IMR-90 (cell line): ENCODE measurements at regions not wholly inside any gene's neighbourhood (a gene's known extent, or its start where the extent isn't known, plus 50 kb on each side); places are given as distances from the start of the nearest gene placed in this dataset.

Experiments used
- ATAC-seq: fragments of 200-7000 bp; cut with Tn5 transposase; 2 replicates; pipeline ENCODE4 v1.9.1; 2020; ENCODE audit warnings: low read depth, mild to moderate bottlenecking, moderate library complexity
- BruUV-seq: library from RNA; stranded (reverse); fragments of 400-500 nt; replicated peaks from 2 replicates; lab custom pipeline; 2021; lab: Mats Ljungman, UMichigan
- CTCF ChIA-PET: fragments of 300-600 bp; formaldehyde crosslinking; extraction: SDS; loops from one replicate; lab custom pipeline; 2021; ENCODE audit warnings: antibody characterized with exemption; lab: Yijun Ruan, JAX
- POLR2A ChIA-PET: fragments of 300-600 bp; sonication (Branson Sonifier 250); formaldehyde crosslinking; loops from one replicate; lab custom pipeline; 2022; ENCODE audit warnings: antibody characterized with exemption; ENCODE audit not compliant: unreplicated experiment; lab: Charles Lee
- DNase-seq: peaks from one replicate; pipeline ENCODE4 v3.0.0; 2013
- H2AFZ ChIP-seq: replicated peaks from 2 replicates; pipeline ENCODE3; 2013; ENCODE audit warnings: low read length, mild to moderate bottlenecking; ENCODE audit not compliant: poor library complexity
- H2AK5ac ChIP-seq: 2 replicates; pipeline ENCODE4 v1.6.1; 2013; ENCODE audit warnings: low read depth, low read length, inconsistent platforms
- H2AK9ac ChIP-seq: replicated peaks from 2 replicates; pipeline ENCODE3; 2013; ENCODE audit warnings: mild to moderate bottlenecking, low read depth, low read length, moderate library complexity; ENCODE audit not compliant: poor library complexity
- H2BK120ac ChIP-seq: 2 replicates; pipeline ENCODE4 v1.6.1; 2013; ENCODE audit warnings: low read depth, low read length, inconsistent platforms
- H2BK15ac ChIP-seq: 3 replicates; pipeline ENCODE4 v1.6.1; 2013; ENCODE audit warnings: low read depth, low read length, inconsistent platforms
- H2BK20ac ChIP-seq: 2 replicates; pipeline ENCODE4 v1.6.1; 2013; ENCODE audit warnings: low read depth, mild to moderate bottlenecking, inconsistent platforms, low read length, moderate library complexity
- H2BK5ac ChIP-seq: 2 replicates; pipeline ENCODE4 v1.6.1; 2013; ENCODE audit warnings: mild to moderate bottlenecking, low read depth, low read length, inconsistent platforms; ENCODE audit not compliant: poor library complexity, severe bottlenecking
- H3K14ac ChIP-seq: replicated peaks from 2 replicates; pipeline ENCODE4 v1.6.1; 2013; ENCODE audit warnings: low read depth, low read length, inconsistent platforms
- H3K18ac ChIP-seq: 2 replicates; pipeline ENCODE4 v1.6.1; 2013; ENCODE audit warnings: low read depth, low read length, control low read depth
- H3K23ac ChIP-seq: 2 replicates; pipeline ENCODE4 v1.6.1; 2013; ENCODE audit warnings: low read depth, low read length, inconsistent platforms
- H3K27ac ChIP-seq: 2 replicates; pipeline ENCODE4 v1.5.1; 2013; ENCODE audit warnings: mild to moderate bottlenecking, control low read depth, low read length; ENCODE audit not compliant: insufficient read depth
- H3K27me3 ChIP-seq: 2 replicates; pipeline ENCODE4 v1.6.1; 2013; ENCODE audit warnings: low read length; ENCODE audit not compliant: control insufficient read depth, insufficient read depth
- H3K36me3 ChIP-seq: 2 replicates; pipeline ENCODE4 v1.6.1; 2013; ENCODE audit warnings: low read length, mixed read lengths; ENCODE audit not compliant: control insufficient read depth, insufficient read depth
- H3K4ac ChIP-seq: 2 replicates; pipeline ENCODE4 v1.6.1; 2013; ENCODE audit warnings: low read depth, low read length, inconsistent platforms
- H3K4me1 ChIP-seq: 2 replicates; pipeline ENCODE4 v1.6.1; 2013; ENCODE audit warnings: low read length, mixed read lengths; ENCODE audit not compliant: control insufficient read depth, insufficient read depth
- H3K4me2 ChIP-seq: 2 replicates; pipeline ENCODE4 v1.6.1; 2013; ENCODE audit warnings: low read depth, mild to moderate bottlenecking, control low read depth, low read length, moderate library complexity
- H3K4me3 ChIP-seq: 2 replicates; pipeline ENCODE4 v1.5.1; 2013; ENCODE audit warnings: low read depth, mild to moderate bottlenecking, control low read depth, low read length, moderate library complexity; ENCODE audit not compliant: insufficient read depth
- H3K56ac ChIP-seq: 2 replicates; pipeline ENCODE4 v1.6.1; 2013; ENCODE audit warnings: low read length, inconsistent platforms; ENCODE audit not compliant: insufficient read depth; ENCODE audit errors: extremely low read depth
- H3K79me1 ChIP-seq, 2 experiments: 2 replicates each; pipeline ENCODE4 v1.6.1; 2013; ENCODE audit warnings: low read length in 2 of 2, inconsistent platforms in 1 of 2, low read depth in 1 of 2
- H3K9ac ChIP-seq: 2 replicates; pipeline ENCODE4 v1.6.1; 2013; ENCODE audit warnings: low read depth, low read length, control low read depth
- H3K9me1 ChIP-seq: 2 replicates; pipeline ENCODE4 v1.6.1; 2013; ENCODE audit warnings: low read length, inconsistent platforms; ENCODE audit not compliant: insufficient read depth
- H3K9me3 ChIP-seq: 2 replicates; pipeline ENCODE4 v1.6.1; 2013; ENCODE audit warnings: low read length; ENCODE audit not compliant: control insufficient read depth, insufficient read depth
- H4K20me1 ChIP-seq: 2 replicates; pipeline ENCODE4 v1.6.1; 2013; ENCODE audit warnings: low read length, inconsistent platforms; ENCODE audit not compliant: insufficient read depth
- H4K5ac ChIP-seq: 2 replicates; pipeline ENCODE4 v1.6.1; 2013; ENCODE audit warnings: mild to moderate bottlenecking, low read depth, low read length, control low read depth
- H4K8ac ChIP-seq, 2 experiments: 2 replicates each; pipeline ENCODE4 v1.6.1; 2013; ENCODE audit warnings: low read depth in 2 of 2, low read length in 2 of 2, control low read depth in 1 of 2, inconsistent platforms in 1 of 2
- H4K91ac ChIP-seq: 2 replicates; pipeline ENCODE4 v1.6.1; 2013; ENCODE audit warnings: low read depth, low read length, inconsistent platforms; ENCODE audit not compliant: insufficient read depth
- BHLHE40 ChIP-seq: fragments of 150-350 bp; IDR thresholded peaks from 2 replicates; pipeline ENCODE4 v1.6.1; 2016; ENCODE audit warnings: mild to moderate bottlenecking, low read depth, low read length
- CEBPB ChIP-seq: IDR thresholded peaks from 2 replicates; pipeline ENCODE4 v1.6.1; 2012; ENCODE audit warnings: low read depth, low read length, improper control_type of control experiment
- CTCF ChIP-seq: conservative IDR thresholded peaks from 2 replicates; pipeline ENCODE4 v1.5.1; 2012; ENCODE audit warnings: mild to moderate bottlenecking, low read depth, low read length, improper control_type of control experiment
- ELK1 ChIP-seq: fragments of 150-350 bp; IDR thresholded peaks from 2 replicates; pipeline ENCODE4 v1.6.1; 2016; ENCODE audit warnings: low read depth, mild to moderate bottlenecking, low read length, moderate library complexity, borderline replicate concordance
- FOS ChIP-seq: fragments of 150-350 bp; IDR thresholded peaks from 2 replicates; pipeline ENCODE4 v1.6.1; 2016; ENCODE audit warnings: low read depth, low read length
- MAFK ChIP-seq: IDR thresholded peaks from 2 replicates; pipeline ENCODE4 v1.6.1; 2012; ENCODE audit warnings: low read depth, low read length, improper control_type of control experiment
- MXI1 ChIP-seq: IDR thresholded peaks from 2 replicates; pipeline ENCODE4 v1.6.1; 2012; ENCODE audit warnings: low read depth, mild to moderate bottlenecking, low read length, moderate library complexity, borderline replicate concordance
- POLR2A ChIP-seq: IDR thresholded peaks from 2 replicates; pipeline ENCODE4 v1.6.1; 2012; ENCODE audit warnings: mild to moderate bottlenecking, low read depth, low read length
- RAD21 ChIP-seq: IDR thresholded peaks from 2 replicates; pipeline ENCODE4 v1.6.1; 2012; ENCODE audit warnings: low read length, improper control_type of control experiment
- RCOR1 ChIP-seq: IDR thresholded peaks from 2 replicates; pipeline ENCODE4 v1.6.1; 2012; ENCODE audit warnings: mild to moderate bottlenecking, low read length, improper control_type of control experiment; ENCODE audit not compliant: insufficient replicate concordance
- RFX5 ChIP-seq: IDR thresholded peaks from 2 replicates; pipeline ENCODE4 v1.8.0; 2012; ENCODE audit warnings: low read depth, mild to moderate bottlenecking, low read length, moderate library complexity
- SMC3 ChIP-seq: fragments of 150-350 bp; IDR thresholded peaks from 2 replicates; pipeline ENCODE4 v1.6.1; 2016; ENCODE audit warnings: low read depth, mild to moderate bottlenecking, antibody characterized with exemption, low read length, moderate library complexity
- USF2 ChIP-seq: fragments of 150-350 bp; IDR thresholded peaks from 2 replicates; pipeline ENCODE4 v1.6.1; 2017; ENCODE audit warnings: mild to moderate bottlenecking, antibody characterized with exemption, low read length, low read depth
- WGBS, 2 experiments: methylation state at CpG; one replicate each; pipeline versions ENCODE4 v1.1.5 to v1.1.7; 2013; ENCODE audit warnings: missing lambda C conversion rate in 2 of 2; ENCODE audit not compliant: insufficient read length in 1 of 2; ENCODE audit errors: extremely low coverage in 2 of 2; 5-methylcytosine and 5-hydroxymethylcytosine counted together
- dilution Hi-C: fragments of 300-500 bp; cut with HindIII; formaldehyde crosslinking; loops from one replicate; pipeline ENCODE4 v1.14.3; 2018; ENCODE audit warnings: low sequenced_read_pairs; ENCODE audit not compliant: unreplicated experiment
- in situ Hi-C: fragments of 300-500 bp; cut with MboI; formaldehyde crosslinking; loops from 3 replicates; pipeline ENCODE4 v1.14.3; 2019; ENCODE audit warnings: low sequenced_read_pairs, inconsistent platforms, mixed read lengths
- intact Hi-C: fragments of 100-400 bp; cut with micrococcal nuclease; formaldehyde crosslinking; loops from 2 replicates; pipeline ENCODE4 v1.10.0; 2022

GRCh38 chrX:121407627-121408026 is 360.2 kb downstream of the GLUD2 start:
- H3K9me1 ChIP-seq = no peaks in the 10 kb centered on the region
- H3K36me3 ChIP-seq = no peaks in the 10 kb centered on the region
- no peak overlapping the region for H2AFZ ChIP-seq
- no peak overlapping the region for H3K23ac ChIP-seq
- H4K8ac ChIP-seq = no peak overlapping the region
- H3K4me2 ChIP-seq = no peak overlapping the region
- no CpG with 5 or more reads among the region's 5 CpGs for WGBS, 2 experiments
- no peak overlapping the region for H3K56ac ChIP-seq
- no peak overlapping the region for H3K27ac ChIP-seq
- H4K20me1 ChIP-seq = no peaks in the 10 kb centered on the region
- POLR2A ChIA-PET = no interaction called here
- intact Hi-C loops = no loop called here
- no peak for DNase-seq
- no peak overlapping the region for H2BK15ac ChIP-seq
- H3K4ac ChIP-seq = no peak overlapping the region
- no peak for TF ChIP-seq POLR2A
- TF ChIP-seq FOS = no peak
- no peak for TF ChIP-seq BHLHE40
- no peak for TF ChIP-seq CTCF
- no peak for TF ChIP-seq RCOR1
- no peak for TF ChIP-seq MXI1
- no peak for TF ChIP-seq ELK1
- TF ChIP-seq MAFK = no peak
- TF ChIP-seq USF2 = no peak
- TF ChIP-seq RFX5 = no peak
- TF ChIP-seq RAD21 = no peak
- no peak for TF ChIP-seq CEBPB
- TF ChIP-seq SMC3 = no peak
- dilution Hi-C loops = no loop called here
- H4K5ac ChIP-seq = no peak overlapping the region
- H3K9ac ChIP-seq = no peak overlapping the region
- no peaks in the 10 kb centered on the region for H3K4me1 ChIP-seq
- CTCF ChIA-PET = no interaction called here
- no peak overlapping the region for H3K14ac ChIP-seq
- H3K18ac ChIP-seq = no peak overlapping the region
- no peak overlapping the region for H4K91ac ChIP-seq
- no peaks in the 10 kb centered on the region for H3K27me3 ChIP-seq
- in situ Hi-C loops = no loop called here
- no peak overlapping the region for H2BK5ac ChIP-seq
- no peak overlapping the region for H3K4me3 ChIP-seq
- H2AK9ac ChIP-seq = no peak overlapping the region
- no peak overlapping the region for H2AK5ac ChIP-seq
- no peak overlapping the region for H2BK120ac ChIP-seq
- no peak overlapping the region for H2BK20ac ChIP-seq
- H3K79me1 ChIP-seq = no peaks in the 10 kb centered on the region
- ATAC-seq = no peak
- 0 out of 2 replicates have a peak, but pooled peaks cover 3% of the 10 kb centered on the region for H3K9me3 ChIP-seq
- no TSS peak for BruUV-seq
